HUES6 (cell line): ENCODE measurements at regions not wholly inside any gene's neighbourhood (a gene's known extent, or its start where the extent isn't known, plus 50 kb on each side); places are given as distances from the start of the nearest gene placed in this dataset.
"Not testable (repeated sequence)": the region's sequence is repeated elsewhere in the genome, so short reads cannot be mapped to it uniquely, and the experiment has no call there.

ENCODE experiments used
- H3K27ac ChIP-seq: 2 replicates; pipeline ENCODE4 v1.7.0; 2013; ENCODE audit warnings: low read depth, mild to moderate bottlenecking, low read length, inconsistent platforms
- H3K27me3 ChIP-seq: 2 replicates; pipeline ENCODE4 v1.6.1; 2013; ENCODE audit warnings: low read length; ENCODE audit not compliant: control insufficient read depth, insufficient read depth
- H3K36me3 ChIP-seq: 2 replicates; pipeline ENCODE4 v1.6.1; 2013; ENCODE audit warnings: low read length; ENCODE audit not compliant: control insufficient read depth, insufficient read depth
- H3K4me1 ChIP-seq: 2 replicates; pipeline ENCODE4 v1.6.1; 2013; ENCODE audit warnings: low read length; ENCODE audit not compliant: control insufficient read depth, insufficient read depth
- H3K4me3 ChIP-seq: 2 replicates; pipeline ENCODE4 v1.5.1; 2013; ENCODE audit warnings: low read depth, low read length
- H3K9ac ChIP-seq: one replicate; pipeline ENCODE4 v1.6.1; 2013; ENCODE audit warnings: mild to moderate bottlenecking, low read length
- H3K9me3 ChIP-seq: 2 replicates; pipeline ENCODE4 v1.6.1; 2013; ENCODE audit warnings: low read depth, low read length; ENCODE audit not compliant: control insufficient read depth, insufficient read depth

GRCh38 chr19:28434365-28434764 is 778.6 kb downstream of the UQCRFS1 start:
- not testable (repeated sequence) for H3K27ac ChIP-seq, H3K9ac ChIP-seq, H3K27me3 ChIP-seq, H3K4me1 ChIP-seq, H3K4me3 ChIP-seq, H3K36me3 ChIP-seq
- H3K9me3 ChIP-seq: peaks cover 20% of the 10 kb centered on the region; the same call in 1 of the 2 replicates

- not testable (repeated sequence) for H3K36me3 ChIP-seq, H3K4me3 ChIP-seq, H3K4me1 ChIP-seq, H3K27me3 ChIP-seq, H3K9ac ChIP-seq, H3K27ac ChIP-seq
- peaks cover 20% of the 10 kb centered on the region; the same call in 1 of the 2 replicates for H3K9me3 ChIP-seq
Measured at GRCh38 chr19:28433166-28433565, 779.8 kb downstream of the UQCRFS1 start.

- H3K27ac ChIP-seq: no peak overlapping the region
- H3K9ac ChIP-seq: no peak overlapping the region
- H3K4me1 ChIP-seq: peaks cover 27% of the 10 kb centered on the region
- peaks cover 9% of the 10 kb centered on the region; the same call in 1 of the 2 replicates for H3K9me3 ChIP-seq
- no peaks in the 10 kb centered on the region for H3K36me3 ChIP-seq
- H3K4me3 ChIP-seq: no peak overlapping the region
- H3K27me3 ChIP-seq: no peaks in the 10 kb centered on the region
Measured at GRCh38 chr19:28430214-28430613, 782.7 kb downstream of the UQCRFS1 start.

- peaks cover 4% of the 10 kb centered on the region; the same call in 1 of the 2 replicates for H3K9me3 ChIP-seq
Measured at GRCh38 chr19:28429356-28429755, 783.6 kb downstream of the UQCRFS1 start.

GRCh38 chr19:28428663-28429348 is 784.1 kb downstream of the UQCRFS1 start:
- Histone ChIP-seq H3K36me3 (no peaks in the 10 kb centered on the region), H3K4me1 (peaks cover 42% of the 10 kb centered on the region), H3K9ac (no peak overlapping the region), H3K27ac (no peak overlapping the region), H3K9me3 (peaks cover 3% of the 10 kb centered on the region; the same call in 1 of the 2 replicates), H3K4me3 (no peak overlapping the region), H3K27me3 (no peaks in the 10 kb centered on the region)

More at GRCh38 chr19:28429356-28429755, 783.6 kb downstream of the UQCRFS1 start:
- Histone ChIP-seq H3K36me3 (no peaks in the 10 kb centered on the region), H3K4me3 (no peak overlapping the region), H3K4me1 (peaks cover 36% of the 10 kb centered on the region), H3K27me3 (no peaks in the 10 kb centered on the region), H3K27ac (no peak overlapping the region), H3K9ac (no peak overlapping the region)

GRCh38 chr19:28427376-28428083 is 785.4 kb downstream of the UQCRFS1 start:
- Histone ChIP-seq H3K9ac (peak overlapping the region; percentile 21), H3K4me3 (no peak overlapping the region), H3K4me1 (peaks cover 52% of the 10 kb centered on the region), H3K36me3 (no peaks in the 10 kb centered on the region), H3K9me3 (no peaks in the 10 kb centered on the region), H3K27me3 (no peaks in the 10 kb centered on the region), H3K27ac (no peak overlapping the region; the same call in 1 of the 2 replicates)

GRCh38 chr19:28426730-28427225 is 786.2 kb downstream of the UQCRFS1 start:
- Histone ChIP-seq H3K9ac (peak overlapping the region; percentile 21), H3K27ac (no peak overlapping the region; the same call in 1 of the 2 replicates), H3K9me3 (no peaks in the 10 kb centered on the region), H3K4me3 (no peak overlapping the region), H3K27me3 (no peaks in the 10 kb centered on the region), H3K4me1 (peaks cover 52% of the 10 kb centered on the region), H3K36me3 (no peaks in the 10 kb centered on the region)

GRCh38 chr19:28426110-28426729 is 786.7 kb downstream of the UQCRFS1 start:
- no peak overlapping the region for H3K27ac ChIP-seq
- H3K4me1 ChIP-seq: peaks cover 52% of the 10 kb centered on the region
- no peaks in the 10 kb centered on the region for H3K36me3 ChIP-seq
- H3K4me3 ChIP-seq: no peak overlapping the region
- no peaks in the 10 kb centered on the region for H3K9me3 ChIP-seq
- H3K27me3 ChIP-seq: no peaks in the 10 kb centered on the region
- H3K9ac ChIP-seq: no peak overlapping the region

GRCh38 chr19:28425046-28425931 is 787.7 kb downstream of the UQCRFS1 start:
- Histone ChIP-seq H3K9ac (no peak overlapping the region), H3K27me3 (no peaks in the 10 kb centered on the region), H3K9me3 (no peaks in the 10 kb centered on the region), H3K4me1 (peaks cover 47% of the 10 kb centered on the region), H3K36me3 (no peaks in the 10 kb centered on the region), H3K27ac (peak overlapping the region; percentile 62), H3K4me3 (no peak overlapping the region)

- no peaks in the 10 kb centered on the region for H3K9me3 ChIP-seq
- H3K27me3 ChIP-seq: no peaks in the 10 kb centered on the region
- peaks cover 47% of the 10 kb centered on the region for H3K4me1 ChIP-seq
- no peak overlapping the region for H3K9ac ChIP-seq
- no peak overlapping the region for H3K4me3 ChIP-seq
- peak overlapping the region; percentile 62; the same call in 1 of the 2 replicates for H3K27ac ChIP-seq
- no peaks in the 10 kb centered on the region for H3K36me3 ChIP-seq
Measured at GRCh38 chr19:28424662-28425045, 788.3 kb downstream of the UQCRFS1 start.
